Mucosa of rectum (tissue), 2 donors: ENCODE measurements at regions not wholly inside any gene's neighbourhood (a gene's known extent, or its start where the extent isn't known, plus 50 kb on each side); places are given as distances from the start of the nearest gene placed in this dataset.
"Not testable (repeated sequence)": the region's sequence is repeated elsewhere in the genome, so short reads cannot be mapped to it uniquely, and the experiment has no call there.

Experiments
- H3K27ac ChIP-seq, 2 donors: one replicate each; pipeline ENCODE4 v1.7.0; 2013; ENCODE audit warnings: inconsistent platforms in 2 of 2, low read depth in 2 of 2, low read length in 2 of 2
- H3K27me3 ChIP-seq, 2 donors: one replicate each; pipeline ENCODE4 v1.7.0; 2013; ENCODE audit warnings: low read length in 2 of 2; ENCODE audit not compliant: control insufficient read depth in 2 of 2, insufficient read depth in 2 of 2
- H3K36me3 ChIP-seq, 2 donors: one replicate each; pipeline ENCODE4 v1.7.0; 2013; ENCODE audit warnings: low read length in 2 of 2; ENCODE audit not compliant: control insufficient read depth in 2 of 2, insufficient read depth in 2 of 2
- H3K4me1 ChIP-seq, 2 donors: one replicate each; pipeline ENCODE4 v1.7.0; 2013; ENCODE audit warnings: low read length in 2 of 2, mild to moderate bottlenecking in 1 of 2; ENCODE audit not compliant: control insufficient read depth in 2 of 2, insufficient read depth in 2 of 2
- H3K4me3 ChIP-seq, 2 donors: one replicate each; pipeline ENCODE4 v1.7.0; 2013; ENCODE audit warnings: low read length in 2 of 2
- H3K9ac ChIP-seq, 2 donors: one replicate each; pipeline ENCODE4 v1.7.0; 2013; ENCODE audit warnings: low read length in 2 of 2, low read depth in 1 of 2, mild to moderate bottlenecking in 1 of 2
- H3K9me3 ChIP-seq, 2 donors: one replicate each; pipeline ENCODE4 v1.7.0; 2013; ENCODE audit warnings: low read length in 2 of 2; ENCODE audit not compliant: control insufficient read depth in 2 of 2
- donor health status: healthy.
- donor health status: Normal muscosa, but diverticular disease.

- H3K27ac ChIP-seq, result no peak overlapping the region
- no peaks in the 10 kb centered on the region for H3K27me3 ChIP-seq
- no peak overlapping the region for H3K4me3 ChIP-seq
- H3K9ac ChIP-seq, result no peak overlapping the region
- no peaks in the 10 kb centered on the region for H3K4me1 ChIP-seq
- no peaks in the 10 kb centered on the region for H3K36me3 ChIP-seq
- H3K9me3 ChIP-seq, result no peaks in the 10 kb centered on the region
Measured at GRCh38 chr6:134590449-134590848, 272.5 kb upstream of the SGK1 start.

GRCh38 chr6:134590004-134590403 lies 272.1 kb upstream of the SGK1 start:
- Histone ChIP-seq H3K36me3 (no peaks in the 10 kb centered on the region), H3K27me3 (no peaks in the 10 kb centered on the region), H3K4me1 (no peaks in the 10 kb centered on the region), H3K27ac (no peak overlapping the region), H3K9ac (no peak overlapping the region), H3K4me3 (no peak overlapping the region), H3K9me3 (no peaks in the 10 kb centered on the region)

GRCh38 chr6:134589512-134589911 lies 271.6 kb upstream of the SGK1 start:
- H3K9me3 ChIP-seq, result no peaks in the 10 kb centered on the region
- no peaks in the 10 kb centered on the region for H3K27me3 ChIP-seq
- H3K36me3 ChIP-seq, result no peaks in the 10 kb centered on the region
- no peaks in the 10 kb centered on the region for H3K4me1 ChIP-seq
- no peak overlapping the region for H3K4me3 ChIP-seq
- no peak overlapping the region for H3K9ac ChIP-seq
- no peak overlapping the region for H3K27ac ChIP-seq

GRCh38 chr6:134588267-134588666 lies 270.4 kb upstream of the SGK1 start:
- H3K36me3 ChIP-seq, result no peaks in the 10 kb centered on the region
- no peaks in the 10 kb centered on the region for H3K27me3 ChIP-seq
- H3K27ac ChIP-seq, result no peak overlapping the region
- no peaks in the 10 kb centered on the region for H3K4me1 ChIP-seq
- H3K4me3 ChIP-seq, result no peak overlapping the region
- no peak overlapping the region for H3K9ac ChIP-seq
- H3K9me3 ChIP-seq, result no peaks in the 10 kb centered on the region

- H3K4me3 ChIP-seq, result no peak overlapping the region
- no peaks in the 10 kb centered on the region for H3K4me1 ChIP-seq
- no peak overlapping the region for H3K9ac ChIP-seq
- no peaks in the 10 kb centered on the region for H3K27me3 ChIP-seq
- no peak overlapping the region for H3K27ac ChIP-seq
- H3K36me3 ChIP-seq, result no peaks in the 10 kb centered on the region
- H3K9me3 ChIP-seq, result no peaks in the 10 kb centered on the region
Measured at GRCh38 chr6:134585517-134585873, 267.6 kb upstream of the SGK1 start.

GRCh38 chr6:134584847-134585516 lies 267.1 kb upstream of the SGK1 start:
- Histone ChIP-seq H3K9ac (no peak overlapping the region), H3K27ac (no peak overlapping the region), H3K4me1 (no peaks in the 10 kb centered on the region), H3K9me3 (no peaks in the 10 kb centered on the region), H3K4me3 (no peak overlapping the region), H3K36me3 (no peaks in the 10 kb centered on the region), H3K27me3 (no peaks in the 10 kb centered on the region)

- Histone ChIP-seq H3K9ac (no peak overlapping the region), H3K4me3 (no peak overlapping the region), H3K4me1 (no peaks in the 10 kb centered on the region), H3K9me3 (no peaks in the 10 kb centered on the region), H3K27me3 (no peaks in the 10 kb centered on the region), H3K36me3 (no peaks in the 10 kb centered on the region), H3K27ac (no peak overlapping the region)
Measured at GRCh38 chr6:134577998-134578397, 260.1 kb upstream of the SGK1 start.

- Histone ChIP-seq H3K27me3 (no peaks in the 10 kb centered on the region), H3K9me3 (no peaks in the 10 kb centered on the region), H3K36me3 (no peaks in the 10 kb centered on the region), H3K4me1 (no peaks in the 10 kb centered on the region), H3K4me3 (no peak overlapping the region), H3K9ac (no peak overlapping the region), H3K27ac (no peak overlapping the region)
Measured at GRCh38 chr6:134575221-134575620, 257.3 kb upstream of the SGK1 start.

- H3K4me1 ChIP-seq, result no peaks in the 10 kb centered on the region
- no peaks in the 10 kb centered on the region for H3K9me3 ChIP-seq
- H3K27ac ChIP-seq, result no peak overlapping the region
- H3K36me3 ChIP-seq, result no peaks in the 10 kb centered on the region
- H3K4me3 ChIP-seq, result no peak overlapping the region
- no peak overlapping the region for H3K9ac ChIP-seq
- no peaks in the 10 kb centered on the region for H3K27me3 ChIP-seq
Measured at GRCh38 chr6:134574491-134574890, 256.6 kb upstream of the SGK1 start.

- H3K9me3 ChIP-seq, H3K36me3 ChIP-seq, H3K4me1 ChIP-seq, H3K4me3 ChIP-seq, H3K27me3 ChIP-seq, H3K27ac ChIP-seq, H3K9ac ChIP-seq: not testable (repeated sequence)
Measured at GRCh38 chr6:134569996-134570395, 252.1 kb upstream of the SGK1 start.

GRCh38 chr6:134564705-134565104 lies 246.8 kb upstream of the SGK1 start:
- Histone ChIP-seq H3K36me3 (no peaks in the 10 kb centered on the region), H3K4me1 (no peaks in the 10 kb centered on the region), H3K9ac (no peak overlapping the region), H3K9me3 (no peaks in the 10 kb centered on the region), H3K27ac (no peak overlapping the region), H3K4me3 (no peak overlapping the region), H3K27me3 (no peaks in the 10 kb centered on the region)
